HL-60 (cell line): ENCODE measurements at regions not wholly inside any gene's neighbourhood (a gene's known extent, or its start where the extent isn't known, plus 50 kb on each side); places are given as distances from the start of the nearest gene placed in this dataset.

Experiments
- DNase-seq, 2 experiments: peaks; one replicate each; pipeline ENCODE4 v3.0.0-alpha.2; 2010 to 2020; ENCODE audit warnings: low read depth in 1 of 2, low spot score in 1 of 2
- H3K27ac ChIP-seq: fragments of 250-450 bp; sonication (Bioruptor Pico); replicated peaks from 2 replicates; pipeline ENCODE4 v1.5.1; 2020; ENCODE audit warnings: mild to moderate bottlenecking, moderate library complexity
- H3K27me3 ChIP-seq: fragments of 250-450 bp; sonication (Bioruptor Pico); 2 replicates; pipeline ENCODE4 v1.5.1; 2021; ENCODE audit warnings: mild to moderate bottlenecking, moderate library complexity; ENCODE audit not compliant: insufficient read depth, poor library complexity, severe bottlenecking
- H3K4me3 ChIP-seq: replicated peaks from 2 replicates; pipeline ENCODE4 v1.5.1; 2011; ENCODE audit warnings: mild to moderate bottlenecking, control low read depth, low read length; ENCODE audit not compliant: insufficient read depth
- GABPA ChIP-seq: IDR thresholded peaks from 2 replicates; pipeline ENCODE4 v1.6.1; 2012; ENCODE audit warnings: low read depth
- POLR2AphosphoS5 ChIP-seq: IDR thresholded peaks from 2 replicates; pipeline ENCODE4 v1.6.1; 2012; ENCODE audit warnings: low read depth
- SPI1 ChIP-seq: IDR thresholded peaks from 2 replicates; pipeline ENCODE4 v1.6.1; 2012; ENCODE audit warnings: low read depth, mild to moderate bottlenecking, borderline replicate concordance
- TF ChIP-seq, protein P1 (sequence below): IDR thresholded peaks from 2 replicates; pipeline ENCODE4 v1.6.1; 2012; ENCODE audit warnings: low read depth; ENCODE audit not compliant: insufficient replicate concordance
- TF ChIP-seq, protein P2 (sequence below): IDR thresholded peaks from one replicate; pipeline ENCODE4 v1.5.1; 2011; ENCODE audit warnings: low read length, control low read depth, inconsistent platforms; ENCODE audit not compliant: insufficient read depth

DNA sequence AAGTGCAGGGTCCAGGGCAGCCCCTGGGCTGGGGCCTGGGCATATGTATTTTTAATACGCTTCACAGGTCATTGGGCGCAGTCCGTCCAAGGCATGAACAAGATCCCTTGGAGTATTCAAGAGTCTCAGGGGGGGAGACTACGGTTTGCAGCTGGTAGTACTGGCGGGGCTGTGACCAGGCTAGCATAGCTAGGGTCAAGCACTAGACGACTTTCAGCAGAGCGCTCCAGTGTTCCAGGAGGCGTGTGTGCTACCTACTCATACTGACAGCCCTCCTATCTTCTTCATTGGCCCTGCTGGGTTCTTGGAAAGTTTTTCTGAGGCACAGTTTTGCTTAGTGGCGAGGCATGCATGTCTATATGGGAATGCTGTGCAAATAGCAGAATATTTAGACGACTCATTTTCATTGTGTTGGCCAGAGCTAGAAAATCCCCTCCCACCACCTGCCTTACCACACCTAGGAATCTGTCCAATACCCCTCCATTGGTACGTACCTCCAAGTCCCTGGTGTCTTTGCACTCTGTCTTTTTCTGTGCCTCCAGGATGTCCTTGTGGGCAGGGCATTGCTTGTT is 68.2 kb downstream of the GLI2 start:
- no peak overlapping the region for H3K4me3 ChIP-seq
- H3K27me3 ChIP-seq, result no peaks in the 10 kb centered on the region
- no peak for TF ChIP-seq GABPA
- TF ChIP-seq POLR2AphosphoS5, result no peak
- TF ChIP-seq, protein P1, sequence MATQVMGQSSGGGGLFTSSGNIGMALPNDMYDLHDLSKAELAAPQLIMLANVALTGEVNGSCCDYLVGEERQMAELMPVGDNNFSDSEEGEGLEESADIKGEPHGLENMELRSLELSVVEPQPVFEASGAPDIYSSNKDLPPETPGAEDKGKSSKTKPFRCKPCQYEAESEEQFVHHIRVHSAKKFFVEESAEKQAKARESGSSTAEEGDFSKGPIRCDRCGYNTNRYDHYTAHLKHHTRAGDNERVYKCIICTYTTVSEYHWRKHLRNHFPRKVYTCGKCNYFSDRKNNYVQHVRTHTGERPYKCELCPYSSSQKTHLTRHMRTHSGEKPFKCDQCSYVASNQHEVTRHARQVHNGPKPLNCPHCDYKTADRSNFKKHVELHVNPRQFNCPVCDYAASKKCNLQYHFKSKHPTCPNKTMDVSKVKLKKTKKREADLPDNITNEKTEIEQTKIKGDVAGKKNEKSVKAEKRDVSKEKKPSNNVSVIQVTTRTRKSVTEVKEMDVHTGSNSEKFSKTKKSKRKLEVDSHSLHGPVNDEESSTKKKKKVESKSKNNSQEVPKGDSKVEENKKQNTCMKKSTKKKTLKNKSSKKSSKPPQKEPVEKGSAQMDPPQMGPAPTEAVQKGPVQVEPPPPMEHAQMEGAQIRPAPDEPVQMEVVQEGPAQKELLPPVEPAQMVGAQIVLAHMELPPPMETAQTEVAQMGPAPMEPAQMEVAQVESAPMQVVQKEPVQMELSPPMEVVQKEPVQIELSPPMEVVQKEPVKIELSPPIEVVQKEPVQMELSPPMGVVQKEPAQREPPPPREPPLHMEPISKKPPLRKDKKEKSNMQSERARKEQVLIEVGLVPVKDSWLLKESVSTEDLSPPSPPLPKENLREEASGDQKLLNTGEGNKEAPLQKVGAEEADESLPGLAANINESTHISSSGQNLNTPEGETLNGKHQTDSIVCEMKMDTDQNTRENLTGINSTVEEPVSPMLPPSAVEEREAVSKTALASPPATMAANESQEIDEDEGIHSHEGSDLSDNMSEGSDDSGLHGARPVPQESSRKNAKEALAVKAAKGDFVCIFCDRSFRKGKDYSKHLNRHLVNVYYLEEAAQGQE, result no peak
- TF ChIP-seq, protein P2, sequence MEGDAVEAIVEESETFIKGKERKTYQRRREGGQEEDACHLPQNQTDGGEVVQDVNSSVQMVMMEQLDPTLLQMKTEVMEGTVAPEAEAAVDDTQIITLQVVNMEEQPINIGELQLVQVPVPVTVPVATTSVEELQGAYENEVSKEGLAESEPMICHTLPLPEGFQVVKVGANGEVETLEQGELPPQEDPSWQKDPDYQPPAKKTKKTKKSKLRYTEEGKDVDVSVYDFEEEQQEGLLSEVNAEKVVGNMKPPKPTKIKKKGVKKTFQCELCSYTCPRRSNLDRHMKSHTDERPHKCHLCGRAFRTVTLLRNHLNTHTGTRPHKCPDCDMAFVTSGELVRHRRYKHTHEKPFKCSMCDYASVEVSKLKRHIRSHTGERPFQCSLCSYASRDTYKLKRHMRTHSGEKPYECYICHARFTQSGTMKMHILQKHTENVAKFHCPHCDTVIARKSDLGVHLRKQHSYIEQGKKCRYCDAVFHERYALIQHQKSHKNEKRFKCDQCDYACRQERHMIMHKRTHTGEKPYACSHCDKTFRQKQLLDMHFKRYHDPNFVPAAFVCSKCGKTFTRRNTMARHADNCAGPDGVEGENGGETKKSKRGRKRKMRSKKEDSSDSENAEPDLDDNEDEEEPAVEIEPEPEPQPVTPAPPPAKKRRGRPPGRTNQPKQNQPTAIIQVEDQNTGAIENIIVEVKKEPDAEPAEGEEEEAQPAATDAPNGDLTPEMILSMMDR, result no peak
- TF ChIP-seq SPI1, result no peak
- H3K27ac ChIP-seq, result no peak overlapping the region
- DNase-seq, result no peak

DNA sequence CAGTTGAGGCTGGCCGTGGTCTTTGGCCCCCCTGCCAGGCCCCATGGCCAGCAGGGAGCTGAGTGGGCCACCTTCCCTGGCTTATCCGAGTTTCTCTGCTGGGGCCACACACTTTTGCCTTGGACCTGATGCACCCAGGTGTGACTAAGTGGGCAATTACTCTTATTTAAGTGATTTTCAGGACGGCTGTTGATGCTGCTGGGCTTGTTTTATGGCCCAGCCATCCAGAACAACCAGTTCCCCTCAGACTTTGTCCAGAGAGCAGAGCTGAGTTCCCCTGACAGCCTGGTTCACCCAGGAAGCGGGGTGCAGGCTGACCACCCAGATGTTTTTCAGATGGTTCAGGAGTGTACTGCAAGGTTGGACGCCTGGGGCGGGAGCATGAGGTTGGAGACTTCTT is 68.8 kb downstream of the GLI2 start:
- H3K27me3 ChIP-seq, result no peaks in the 10 kb centered on the region
- H3K4me3 ChIP-seq, result no peak overlapping the region
- H3K27ac ChIP-seq, result no peak overlapping the region
- TF ChIP-seq GABPA, result no peak
- TF ChIP-seq, protein P1, result no peak
- TF ChIP-seq, protein P2, result no peak
- DNase-seq, result no peak

DNA sequence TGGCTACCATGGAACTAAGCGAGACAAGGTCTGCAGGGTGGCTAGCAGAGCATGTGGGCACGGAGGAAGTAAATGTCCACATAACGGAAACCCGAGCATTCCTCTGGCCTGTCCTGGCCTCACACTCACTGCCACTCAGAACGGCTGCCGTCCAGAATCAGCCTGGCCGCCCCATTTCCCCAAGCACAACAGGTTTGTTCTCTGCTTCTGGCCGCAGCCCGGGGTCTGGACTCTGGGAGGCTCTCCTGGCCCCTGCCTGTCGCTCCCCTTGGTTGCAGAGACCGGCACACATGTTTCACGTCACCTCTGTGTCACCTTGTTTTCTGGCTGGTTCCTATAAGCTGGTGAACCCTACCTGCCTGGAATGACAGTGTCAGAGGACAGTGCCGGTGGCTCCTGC is 69.3 kb downstream of the GLI2 start:
- H3K4me3 ChIP-seq, result no peak overlapping the region
- no peak overlapping the region for H3K27ac ChIP-seq
- no peak for DNase-seq
- TF ChIP-seq, protein P2, result no peak
- TF ChIP-seq SPI1 (no peak), POLR2AphosphoS5 (no peak), GABPA (no peak)
- TF ChIP-seq, protein P1, result no peak
- H3K27me3 ChIP-seq, result no peaks in the 10 kb centered on the region
